ENCODE measurements at regions not wholly inside any gene's neighbourhood (a gene's known extent, or its start where the extent isn't known, plus 50 kb on each side); places are given as distances from the start of the nearest gene placed in this dataset.

GRCh38 chr6:112485120-112485826 lies 138.1 kb downstream of the RFPL4B start:
- peak overlapping the region; percentile 43 for H3K27ac Mint-ChIP-seq (ENCODE audit: unreplicated experiment)

DNA sequence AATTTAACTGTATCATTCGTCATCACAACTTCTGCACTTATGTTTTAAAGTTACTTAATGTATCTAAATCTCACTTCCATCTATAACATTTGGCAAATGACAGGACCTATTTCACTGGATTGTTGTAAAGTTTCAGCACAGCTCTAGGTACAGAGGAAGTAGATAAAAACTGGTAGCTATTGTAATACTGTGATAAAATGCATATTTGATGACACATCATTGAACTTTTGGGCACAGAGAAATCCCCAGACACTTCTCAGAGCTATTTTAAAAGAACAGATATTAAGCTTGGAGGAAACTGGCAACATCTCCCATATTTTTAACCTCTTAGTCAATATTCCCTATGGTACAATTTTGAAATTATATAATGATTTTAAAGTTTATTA lies 138.7 kb downstream of the RFPL4B start:
- Mint-ChIP-seq H3K4me1 (ENCODE audit: unreplicated experiment) (peaks cover 18% of the 10 kb centered on the region), H3K27ac (ENCODE audit: unreplicated experiment) (no peak overlapping the region), H3K4me3 (ENCODE audit: unreplicated experiment) (no peak overlapping the region), H3K36me3 (ENCODE audit: unreplicated experiment) (no peaks in the 10 kb centered on the region), H3K27me3 (ENCODE audit: unreplicated experiment) (no peaks in the 10 kb centered on the region), H3K9me3 (ENCODE audit: unreplicated experiment) (no peaks in the 10 kb centered on the region)
- TF ChIP-seq, protein P1, sequence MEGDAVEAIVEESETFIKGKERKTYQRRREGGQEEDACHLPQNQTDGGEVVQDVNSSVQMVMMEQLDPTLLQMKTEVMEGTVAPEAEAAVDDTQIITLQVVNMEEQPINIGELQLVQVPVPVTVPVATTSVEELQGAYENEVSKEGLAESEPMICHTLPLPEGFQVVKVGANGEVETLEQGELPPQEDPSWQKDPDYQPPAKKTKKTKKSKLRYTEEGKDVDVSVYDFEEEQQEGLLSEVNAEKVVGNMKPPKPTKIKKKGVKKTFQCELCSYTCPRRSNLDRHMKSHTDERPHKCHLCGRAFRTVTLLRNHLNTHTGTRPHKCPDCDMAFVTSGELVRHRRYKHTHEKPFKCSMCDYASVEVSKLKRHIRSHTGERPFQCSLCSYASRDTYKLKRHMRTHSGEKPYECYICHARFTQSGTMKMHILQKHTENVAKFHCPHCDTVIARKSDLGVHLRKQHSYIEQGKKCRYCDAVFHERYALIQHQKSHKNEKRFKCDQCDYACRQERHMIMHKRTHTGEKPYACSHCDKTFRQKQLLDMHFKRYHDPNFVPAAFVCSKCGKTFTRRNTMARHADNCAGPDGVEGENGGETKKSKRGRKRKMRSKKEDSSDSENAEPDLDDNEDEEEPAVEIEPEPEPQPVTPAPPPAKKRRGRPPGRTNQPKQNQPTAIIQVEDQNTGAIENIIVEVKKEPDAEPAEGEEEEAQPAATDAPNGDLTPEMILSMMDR (IDR thresholded peaks at IDR 0.05), result no peak
- no peak for DNase-seq (ENCODE audit: extremely low spot score, unreplicated experiment)

More at GRCh38 chr6:112485120-112485826, 138.1 kb downstream of the RFPL4B start:
- TF ChIP-seq, protein P1 (IDR thresholded peaks at IDR 0.05), result no peak
- DNase-seq (ENCODE audit: extremely low spot score, unreplicated experiment), result no peak
- H3K4me3 Mint-ChIP-seq (ENCODE audit: unreplicated experiment), result no peak overlapping the region
- no peaks in the 10 kb centered on the region for H3K9me3 Mint-ChIP-seq (ENCODE audit: unreplicated experiment)
- H3K36me3 Mint-ChIP-seq (ENCODE audit: unreplicated experiment), result no peaks in the 10 kb centered on the region
- H3K4me1 Mint-ChIP-seq (ENCODE audit: unreplicated experiment), result peaks cover 18% of the 10 kb centered on the region
- no peaks in the 10 kb centered on the region for H3K27me3 Mint-ChIP-seq (ENCODE audit: unreplicated experiment)

DNA sequence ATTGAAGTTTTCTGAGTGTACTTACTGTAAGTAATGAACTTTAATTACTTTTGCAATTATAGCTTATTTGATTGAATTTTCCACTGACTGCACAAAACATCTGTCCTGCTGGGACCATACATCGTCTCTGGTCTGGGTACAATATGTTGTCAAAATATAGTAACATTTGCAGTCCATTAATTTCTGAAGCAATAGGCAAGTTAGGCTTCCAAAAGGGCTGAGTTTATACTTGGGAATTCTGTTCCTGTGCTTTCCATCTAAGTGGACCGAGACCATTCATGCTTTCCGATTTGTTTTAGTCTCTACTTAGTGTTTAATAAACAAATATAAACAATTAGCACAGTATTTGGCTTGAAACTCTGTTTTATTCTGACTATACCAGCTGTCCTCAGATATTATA lies 139.3 kb downstream of the RFPL4B start:
- Mint-ChIP-seq H3K4me3 (ENCODE audit: unreplicated experiment) (no peak overlapping the region), H3K4me1 (ENCODE audit: unreplicated experiment) (peaks cover 18% of the 10 kb centered on the region), H3K27me3 (ENCODE audit: unreplicated experiment) (no peaks in the 10 kb centered on the region), H3K9me3 (ENCODE audit: unreplicated experiment) (no peaks in the 10 kb centered on the region), H3K36me3 (ENCODE audit: unreplicated experiment) (no peaks in the 10 kb centered on the region), H3K27ac (ENCODE audit: unreplicated experiment) (no peak overlapping the region)
- TF ChIP-seq, protein P1 (IDR thresholded peaks at IDR 0.05), result no peak
- no peak for DNase-seq (ENCODE audit: extremely low spot score, unreplicated experiment)

- Mint-ChIP-seq H3K27me3 (ENCODE audit: unreplicated experiment) (no peaks in the 10 kb centered on the region), H3K27ac (ENCODE audit: unreplicated experiment) (no peak overlapping the region), H3K9me3 (ENCODE audit: unreplicated experiment) (no peaks in the 10 kb centered on the region), H3K4me3 (ENCODE audit: unreplicated experiment) (no peak overlapping the region), H3K36me3 (ENCODE audit: unreplicated experiment) (no peaks in the 10 kb centered on the region), H3K4me1 (ENCODE audit: unreplicated experiment) (peaks cover 18% of the 10 kb centered on the region)
- no peak for DNase-seq (ENCODE audit: extremely low spot score, unreplicated experiment)
- TF ChIP-seq, protein P1 (IDR thresholded peaks at IDR 0.05), result no peak
Measured at GRCh38 chr6:112488238-112488637, 141.1 kb downstream of the RFPL4B start.

- H3K27ac Mint-ChIP-seq (ENCODE audit: unreplicated experiment), result peak overlapping the region; percentile 72
- no peaks in the 10 kb centered on the region for H3K9me3 Mint-ChIP-seq (ENCODE audit: unreplicated experiment)
- H3K4me3 Mint-ChIP-seq (ENCODE audit: unreplicated experiment), result peak overlapping the region; percentile 35
- no peaks in the 10 kb centered on the region for H3K36me3 Mint-ChIP-seq (ENCODE audit: unreplicated experiment)
- peaks cover 40% of the 10 kb centered on the region for H3K4me1 Mint-ChIP-seq (ENCODE audit: unreplicated experiment)
- no peaks in the 10 kb centered on the region for H3K27me3 Mint-ChIP-seq (ENCODE audit: unreplicated experiment)
- DNase-seq (ENCODE audit: extremely low spot score, unreplicated experiment), result peak; percentile 86
- TF ChIP-seq, protein P1 (IDR thresholded peaks at IDR 0.05), result no peak
Measured at GRCh38 chr6:112501705-112502104, 154.6 kb downstream of the RFPL4B start.

All from osteocyte (in vitro differentiated cells).